Ascending aorta (tissue), 2 donors: ENCODE measurements at regions not wholly inside any gene's neighbourhood (a gene's known extent, or its start where the extent isn't known, plus 50 kb on each side); places are given as distances from the start of the nearest gene placed in this dataset.

Experiments
- DNase-seq, 2 donors: peaks; one replicate each; pipeline ENCODE4 v3.0.0-alpha.2; 2019; ENCODE audit warnings: low spot score in 2 of 2
- H3K27ac ChIP-seq, 2 donors: fragments of 200-600 bp; sonication (generic); one replicate each; pipeline ENCODE4 v1.5.1; 2016 to 2017; ENCODE audit warnings: mild to moderate bottlenecking in 1 of 2
- H3K27me3 ChIP-seq: fragments of 200-600 bp; sonication (generic); one replicate; pipeline ENCODE4 v1.5.1; 2017
- H3K36me3 ChIP-seq, 2 donors: fragments of 200-600 bp; sonication (generic); one replicate each; pipeline ENCODE4 v1.5.1; 2016
- H3K4me1 ChIP-seq, 2 donors: fragments of 200-600 bp; sonication (generic); one replicate each; pipeline ENCODE4 v1.5.1; 2016 to 2017; ENCODE audit warnings: mild to moderate bottlenecking in 1 of 2
- H3K4me3 ChIP-seq, 2 donors: fragments of 200-600 bp; sonication (generic); one replicate each; pipeline ENCODE4 v1.5.1; 2016 to 2017; ENCODE audit warnings: mild to moderate bottlenecking in 1 of 2
- H3K9me3 ChIP-seq, 2 donors: fragments of 200-600 bp; sonication (generic); one replicate each; pipeline ENCODE4 v1.5.1; 2016
- CTCF ChIP-seq, 3 experiments: fragments of 200-600 bp in 2 of 3; fragments of 450-650 bp in 1 of 3; sonication (generic) in 2 of 3; IDR thresholded peaks; one replicate each; pipeline ENCODE4 v1.5.1; 2016 to 2019; ENCODE audit warnings: antibody characterized with exemption in 3 of 3, mild to moderate bottlenecking in 1 of 3, moderate library complexity in 1 of 3
- intact Hi-C: fragments of 100-400 bp; cut with DNase I; formaldehyde crosslinking; loops from one replicate; pipeline ENCODE4 v1.15.1; 2023

- H3K4me3 ChIP-seq: no peak overlapping the region
- H3K36me3 ChIP-seq: no peaks in the 10 kb centered on the region
- no peak overlapping the region for H3K27ac ChIP-seq
- TF ChIP-seq CTCF (IDR thresholded peaks at IDR 0.05): no peak
- intact Hi-C loops: no loop called here
- H3K9me3 ChIP-seq: no peaks in the 10 kb centered on the region
- DNase-seq: no peak
- H3K27me3 ChIP-seq: no peaks in the 10 kb centered on the region
- H3K4me1 ChIP-seq: no peaks in the 10 kb centered on the region
These were observed 110.8 kb downstream of the IRX2 start for GRCh38 chr5:2640717-2641116.

GRCh38 chr5:2639425-2639824 lies 112.1 kb downstream of the IRX2 start:
- Histone ChIP-seq H3K4me3 (no peak overlapping the region), H3K27ac (no peak overlapping the region), H3K9me3 (no peaks in the 10 kb centered on the region), H3K4me1 (no peaks in the 10 kb centered on the region), H3K36me3 (no peaks in the 10 kb centered on the region), H3K27me3 (no peaks in the 10 kb centered on the region)
- DNase-seq: no peak
- TF ChIP-seq CTCF (IDR thresholded peaks at IDR 0.05): no peak
- intact Hi-C loops: no loop called here

- no peak for DNase-seq
- H3K36me3 ChIP-seq: no peaks in the 10 kb centered on the region
- no peaks in the 10 kb centered on the region for H3K9me3 ChIP-seq
- no peak for TF ChIP-seq CTCF (IDR thresholded peaks at IDR 0.05)
- intact Hi-C loops: no loop called here
- H3K27me3 ChIP-seq: no peaks in the 10 kb centered on the region
- H3K27ac ChIP-seq: no peak overlapping the region
- H3K4me3 ChIP-seq: no peak overlapping the region
- H3K4me1 ChIP-seq: no peaks in the 10 kb centered on the region
These were observed 116.9 kb downstream of the IRX2 start for GRCh38 chr5:2634399-2635176.

- intact Hi-C loops: no loop called here
These were observed 117.5 kb downstream of the IRX2 start for GRCh38 chr5:2633992-2634391.

GRCh38 chr5:2631758-2632157 lies 119.7 kb downstream of the IRX2 start:
- TF ChIP-seq CTCF (IDR thresholded peaks at IDR 0.05): no peak
- no peaks in the 10 kb centered on the region for H3K27me3 ChIP-seq
- no peak overlapping the region for H3K27ac ChIP-seq
- H3K9me3 ChIP-seq: no peaks in the 10 kb centered on the region
- no peaks in the 10 kb centered on the region for H3K4me1 ChIP-seq
- H3K4me3 ChIP-seq: no peak overlapping the region
- intact Hi-C loops: no loop called here
- no peaks in the 10 kb centered on the region for H3K36me3 ChIP-seq
- DNase-seq: no peak

More at GRCh38 chr5:2633992-2634391, 117.5 kb downstream of the IRX2 start:
- no peak overlapping the region for H3K4me3 ChIP-seq
- H3K27me3 ChIP-seq: no peaks in the 10 kb centered on the region
- no peaks in the 10 kb centered on the region for H3K4me1 ChIP-seq
- no peak for DNase-seq
- TF ChIP-seq CTCF (IDR thresholded peaks at IDR 0.05): no peak
- H3K36me3 ChIP-seq: no peaks in the 10 kb centered on the region
- H3K27ac ChIP-seq: no peak overlapping the region
- H3K9me3 ChIP-seq: no peaks in the 10 kb centered on the region
